Astrocyte (in vitro differentiated cells and primary cell): ENCODE measurements at regions not wholly inside any gene's neighbourhood (a gene's known extent, or its start where the extent isn't known, plus 50 kb on each side); places are given as distances from the start of the nearest gene placed in this dataset.
"Not testable (repeated sequence)": the region's sequence is repeated elsewhere in the genome, so short reads cannot be mapped to it uniquely, and the experiment has no call there.

ENCODE experiments used
- DNase-seq: peaks from one replicate; pipeline ENCODE4 v3.0.0-alpha.2; 2010; ENCODE audit warnings: low read depth
- FAIRE-seq: peaks from 2 replicates; lab custom pipeline; 2011; peaks lifted over from hg19 to GRCh38; lab: Jason Lieb, UNC
- H2AFZ ChIP-seq: 2 replicates; pipeline ENCODE4 v1.6.0; 2012; ENCODE audit warnings: low read depth, low read length, inconsistent platforms
- H3K27ac ChIP-seq: 2 replicates; pipeline ENCODE4 v1.5.1; 2011; ENCODE audit warnings: low read depth, low read length, inconsistent platforms
- H3K27me3 ChIP-seq: 2 replicates; pipeline ENCODE4 v1.6.0; 2011; ENCODE audit warnings: low read length, inconsistent platforms; ENCODE audit not compliant: insufficient read depth
- H3K36me3 ChIP-seq: 2 replicates; pipeline ENCODE4 v1.5.1; 2011; ENCODE audit warnings: low read length, inconsistent platforms; ENCODE audit not compliant: insufficient read depth
- H3K4me1 ChIP-seq: 2 replicates; pipeline ENCODE4 v1.5.1; 2011; ENCODE audit warnings: low read length, inconsistent platforms; ENCODE audit not compliant: insufficient read depth
- H3K4me2 ChIP-seq: 2 replicates; pipeline ENCODE4 v1.6.0; 2012; ENCODE audit warnings: low read length, inconsistent platforms
- H3K4me3 ChIP-seq: 2 replicates; pipeline ENCODE4 v1.5.1; 2011; ENCODE audit warnings: low read depth, mild to moderate bottlenecking, low read length, inconsistent platforms; ENCODE audit not compliant: insufficient read depth
- H3K79me2 ChIP-seq: 2 replicates; pipeline ENCODE4 v1.6.0; 2012; ENCODE audit warnings: mild to moderate bottlenecking, low read length, inconsistent platforms; ENCODE audit not compliant: insufficient read depth
- H3K9ac ChIP-seq: 2 replicates; pipeline ENCODE4 v1.6.0; 2012; ENCODE audit warnings: mild to moderate bottlenecking, low read length, inconsistent platforms
- H3K9me3 ChIP-seq: 2 replicates; pipeline ENCODE4 v1.5.1; 2012; ENCODE audit warnings: low read depth, mild to moderate bottlenecking, low read length, inconsistent platforms; ENCODE audit not compliant: insufficient read depth
- H4K20me1 ChIP-seq: 2 replicates; pipeline ENCODE4 v1.6.0; 2012; ENCODE audit warnings: low read length, inconsistent platforms; ENCODE audit not compliant: insufficient read depth
- H3K27ac Mint-ChIP-seq: one replicate; pipeline ENCODE4 v1.8.0; 2021; ENCODE audit warnings: mild to moderate bottlenecking, mixed read lengths; ENCODE audit not compliant: unreplicated experiment
- H3K27me3 Mint-ChIP-seq: one replicate; pipeline ENCODE4 v1.8.0; 2021; ENCODE audit warnings: low read depth, mixed read lengths; ENCODE audit not compliant: unreplicated experiment
- H3K36me3 Mint-ChIP-seq: one replicate; pipeline ENCODE4 v1.8.0; 2021; ENCODE audit warnings: low read depth, mixed read lengths; ENCODE audit not compliant: unreplicated experiment
- H3K4me1 Mint-ChIP-seq: one replicate; pipeline ENCODE4 v1.8.0; 2021; ENCODE audit warnings: low read depth, mixed read lengths; ENCODE audit not compliant: unreplicated experiment
- H3K4me3 Mint-ChIP-seq: one replicate; pipeline ENCODE4 v1.8.0; 2021; ENCODE audit warnings: mild to moderate bottlenecking, moderate library complexity, mixed read lengths; ENCODE audit not compliant: unreplicated experiment
- H3K9me3 Mint-ChIP-seq: one replicate; pipeline ENCODE4 v1.8.0; 2021; ENCODE audit warnings: mild to moderate bottlenecking, mixed read lengths; ENCODE audit not compliant: unreplicated experiment
- EZH2 ChIP-seq: IDR thresholded peaks from 2 replicates; pipeline ENCODE4 v1.6.1; 2012; ENCODE audit warnings: mild to moderate bottlenecking, low read length, inconsistent platforms; ENCODE audit not compliant: insufficient read depth
- TF ChIP-seq, protein P1 (sequence below): IDR thresholded peaks from 2 replicates; pipeline ENCODE4 v1.5.1; 2011; ENCODE audit warnings: low read depth, mild to moderate bottlenecking, inconsistent platforms, low read length, moderate library complexity; ENCODE audit not compliant: insufficient read depth

DNA sequence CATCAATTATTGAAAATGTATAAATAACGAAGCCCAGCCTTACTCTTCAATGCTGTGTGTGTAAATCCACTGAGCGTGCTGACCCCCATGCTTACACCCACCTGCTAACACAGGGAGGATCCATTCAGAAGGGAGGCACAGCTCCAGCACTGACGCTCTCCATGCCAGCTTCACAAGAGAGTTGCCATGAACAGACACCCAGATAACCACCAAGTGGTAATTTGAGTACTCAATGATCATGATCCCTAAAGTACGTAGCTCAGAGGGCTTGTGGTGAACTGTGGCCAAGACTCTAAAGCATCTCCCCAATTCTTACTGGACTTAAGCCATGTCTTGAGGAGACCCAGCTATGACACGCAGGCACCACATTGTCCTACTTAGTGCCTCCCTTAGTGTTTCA lies 98.7 kb downstream of the IGLL1 start:
- no peaks in the 10 kb centered on the region for H3K36me3 Mint-ChIP-seq
- peaks cover 5% of the 10 kb centered on the region for H3K9me3 Mint-ChIP-seq
- no peak overlapping the region for H2AFZ ChIP-seq
- H3K4me1 Mint-ChIP-seq = peaks cover 4% of the 10 kb centered on the region
- peaks cover 4% of the 10 kb centered on the region for H3K27me3 ChIP-seq
- no peak overlapping the region for H3K9ac ChIP-seq
- no peak for TF ChIP-seq EZH2
- TF ChIP-seq, protein P1, sequence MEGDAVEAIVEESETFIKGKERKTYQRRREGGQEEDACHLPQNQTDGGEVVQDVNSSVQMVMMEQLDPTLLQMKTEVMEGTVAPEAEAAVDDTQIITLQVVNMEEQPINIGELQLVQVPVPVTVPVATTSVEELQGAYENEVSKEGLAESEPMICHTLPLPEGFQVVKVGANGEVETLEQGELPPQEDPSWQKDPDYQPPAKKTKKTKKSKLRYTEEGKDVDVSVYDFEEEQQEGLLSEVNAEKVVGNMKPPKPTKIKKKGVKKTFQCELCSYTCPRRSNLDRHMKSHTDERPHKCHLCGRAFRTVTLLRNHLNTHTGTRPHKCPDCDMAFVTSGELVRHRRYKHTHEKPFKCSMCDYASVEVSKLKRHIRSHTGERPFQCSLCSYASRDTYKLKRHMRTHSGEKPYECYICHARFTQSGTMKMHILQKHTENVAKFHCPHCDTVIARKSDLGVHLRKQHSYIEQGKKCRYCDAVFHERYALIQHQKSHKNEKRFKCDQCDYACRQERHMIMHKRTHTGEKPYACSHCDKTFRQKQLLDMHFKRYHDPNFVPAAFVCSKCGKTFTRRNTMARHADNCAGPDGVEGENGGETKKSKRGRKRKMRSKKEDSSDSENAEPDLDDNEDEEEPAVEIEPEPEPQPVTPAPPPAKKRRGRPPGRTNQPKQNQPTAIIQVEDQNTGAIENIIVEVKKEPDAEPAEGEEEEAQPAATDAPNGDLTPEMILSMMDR = no peak
- peaks cover 41% of the 10 kb centered on the region for H3K27me3 Mint-ChIP-seq
- no peaks in the 10 kb centered on the region for H4K20me1 ChIP-seq
- H3K9me3 ChIP-seq = no peaks in the 10 kb centered on the region
- no peaks in the 10 kb centered on the region for H3K79me2 ChIP-seq
- H3K27ac Mint-ChIP-seq = no peak overlapping the region
- DNase-seq = no peak
- H3K4me3 Mint-ChIP-seq = no peak overlapping the region
- H3K36me3 ChIP-seq = no peaks in the 10 kb centered on the region
- no peaks in the 10 kb centered on the region for H3K4me1 ChIP-seq
- H3K4me3 ChIP-seq = no peak overlapping the region
- FAIRE-seq = no peak
- no peak overlapping the region for H3K27ac ChIP-seq
- H3K4me2 ChIP-seq = no peak overlapping the region

DNA sequence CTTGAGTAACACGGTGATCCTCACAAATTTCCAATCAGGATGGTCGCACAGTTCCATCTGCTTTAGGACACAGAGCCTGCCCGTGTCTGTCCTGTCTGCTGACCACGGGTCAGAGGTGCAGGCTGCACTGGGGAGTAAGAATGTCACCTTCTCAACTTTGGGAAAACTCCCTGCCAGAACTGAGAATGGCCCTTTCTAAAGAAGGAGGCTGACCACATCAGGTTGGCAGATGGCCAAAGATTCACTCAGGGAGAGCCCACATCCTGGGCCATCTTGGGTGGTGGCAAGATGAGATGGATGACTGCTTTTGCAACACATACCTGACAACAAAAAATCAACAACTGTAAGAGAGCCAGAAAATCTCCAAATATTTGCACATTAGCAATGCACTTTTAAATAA lies 101.9 kb downstream of the IGLL1 start:
- DNase-seq = no peak
- Histone ChIP-seq H3K9me3 (no peaks in the 10 kb centered on the region), H3K27ac (no peak overlapping the region), H3K4me3 (no peak overlapping the region), H3K79me2 (no peaks in the 10 kb centered on the region), H3K9ac (no peak overlapping the region), H2AFZ (no peak overlapping the region), H3K36me3 (no peaks in the 10 kb centered on the region), H3K27me3 (peaks cover 2% of the 10 kb centered on the region), H4K20me1 (no peaks in the 10 kb centered on the region), H3K4me1 (no peaks in the 10 kb centered on the region), H3K4me2 (no peak overlapping the region)
- no peaks in the 10 kb centered on the region for H3K36me3 Mint-ChIP-seq
- no peak for TF ChIP-seq EZH2
- TF ChIP-seq, protein P1 = no peak
- H3K27ac Mint-ChIP-seq = no peak overlapping the region
- peaks cover 2% of the 10 kb centered on the region for H3K9me3 Mint-ChIP-seq
- no peak for FAIRE-seq
- H3K4me1 Mint-ChIP-seq = peaks cover 4% of the 10 kb centered on the region
- peaks cover 37% of the 10 kb centered on the region for H3K27me3 Mint-ChIP-seq
- no peak overlapping the region for H3K4me3 Mint-ChIP-seq

DNA sequence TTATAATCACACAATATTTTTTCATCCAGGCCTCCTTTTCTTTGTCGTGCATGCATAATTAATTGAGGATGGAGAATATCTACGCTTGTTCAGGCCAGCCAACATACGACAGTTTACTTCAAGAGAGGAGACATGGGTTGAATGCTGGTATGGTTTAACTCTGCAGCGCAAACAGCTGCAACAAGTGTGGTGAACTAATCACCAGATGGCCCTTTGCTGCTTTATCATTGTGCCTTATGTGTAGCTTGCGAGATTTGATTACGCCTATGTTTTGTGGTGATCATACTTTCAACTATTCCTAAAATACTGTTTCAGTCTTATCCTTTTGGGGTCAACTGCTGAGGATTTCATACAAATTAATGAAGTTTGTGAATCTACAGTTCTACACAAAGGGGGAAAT lies 105.6 kb downstream of the IGLL1 start:
- H3K79me2 ChIP-seq, DNase-seq, FAIRE-seq, H3K4me3 ChIP-seq, H3K4me1 ChIP-seq, H3K9me3 Mint-ChIP-seq, H3K4me1 Mint-ChIP-seq, H3K4me3 Mint-ChIP-seq, H3K4me2 ChIP-seq, H3K27me3 ChIP-seq, H3K27ac ChIP-seq, H3K27ac Mint-ChIP-seq, H2AFZ ChIP-seq, H3K36me3 ChIP-seq, H4K20me1 ChIP-seq, H3K9me3 ChIP-seq, H3K36me3 Mint-ChIP-seq, H3K9ac ChIP-seq: not testable (repeated sequence)
- H3K27me3 Mint-ChIP-seq = peaks cover 25% of the 10 kb centered on the region
